ENCODE measurements at regions not wholly inside any gene's neighbourhood (a gene's known extent, or its start where the extent isn't known, plus 50 kb on each side); places are given as distances from the start of the nearest gene placed in this dataset.

DNA sequence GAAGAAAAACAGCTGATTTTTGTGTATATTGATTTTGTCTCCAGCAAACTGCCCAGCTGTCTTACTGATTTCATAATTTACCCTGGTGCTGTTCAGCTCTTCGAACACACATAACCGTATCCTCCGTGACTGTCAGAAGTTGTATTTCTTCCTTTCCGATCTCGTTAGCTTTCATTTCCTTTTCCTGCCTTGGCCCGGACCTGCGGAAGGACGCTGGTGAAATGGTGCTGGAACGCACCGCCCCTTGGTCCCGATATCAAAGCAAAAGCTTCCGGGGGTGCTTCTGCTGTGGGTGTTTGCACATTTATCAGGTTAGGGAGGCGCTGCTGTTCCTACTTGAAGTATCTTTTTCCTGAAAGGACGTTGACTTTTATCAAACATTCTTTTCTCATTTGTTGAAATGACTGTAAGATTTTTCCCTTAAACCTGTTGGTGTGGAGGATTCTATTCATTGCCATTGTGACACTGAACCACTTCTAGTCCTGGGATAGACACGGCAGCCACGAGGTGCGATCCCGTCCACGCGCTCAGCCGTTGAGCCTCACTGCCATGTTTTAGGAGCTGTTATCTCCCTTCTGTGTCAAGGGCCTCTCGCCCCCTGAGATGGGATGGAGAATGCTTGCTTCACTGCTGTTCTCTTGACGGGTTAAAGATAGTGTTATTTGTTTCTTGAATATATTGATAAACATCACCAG lies 72.6 kb downstream of the FOXL3 start:
- peaks cover 12% of the 10 kb centered on the region for H3K27me3 Mint-ChIP-seq
- H3K9me3 Mint-ChIP-seq: no peaks in the 10 kb centered on the region
- H3K27ac Mint-ChIP-seq: peak overlapping the region; percentile 86
- H3K36me3 Mint-ChIP-seq (ENCODE audit: low read depth): no peaks in the 10 kb centered on the region
- peak overlapping the region; percentile 76 for H3K4me3 Mint-ChIP-seq
- H3K4me1 Mint-ChIP-seq (ENCODE audit: low read depth): peaks cover 68% of the 10 kb centered on the region

- Mint-ChIP-seq H3K27ac (no peak overlapping the region), H3K27me3 (peaks cover 12% of the 10 kb centered on the region), H3K9me3 (no peaks in the 10 kb centered on the region), H3K36me3 (ENCODE audit: low read depth) (no peaks in the 10 kb centered on the region), H3K4me3 (no peak overlapping the region), H3K4me1 (ENCODE audit: low read depth) (peaks cover 68% of the 10 kb centered on the region)
Measured at GRCh38 chr7:363626-364025, 73.7 kb downstream of the FOXL3 start.

DNA sequence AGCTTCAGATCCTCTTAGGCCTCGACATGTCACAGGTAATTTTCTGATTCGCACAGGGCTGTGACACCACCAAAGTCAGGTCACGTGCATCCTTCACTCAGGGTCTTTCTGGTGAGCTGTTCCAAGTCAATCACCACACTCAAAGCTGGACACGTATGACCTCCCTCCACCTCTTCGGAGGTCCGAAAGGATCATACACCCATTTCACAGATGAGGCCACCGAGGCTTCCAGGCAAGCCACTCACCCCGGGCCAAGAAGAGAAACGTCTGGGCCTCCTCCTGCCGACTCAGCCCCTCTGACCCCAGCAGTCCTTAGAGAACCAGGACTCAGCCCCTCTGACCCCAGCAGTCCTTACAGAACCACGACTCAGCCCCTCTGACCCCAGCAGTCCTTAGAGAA lies 74.6 kb downstream of the FOXL3 start:
- H3K36me3 Mint-ChIP-seq (ENCODE audit: low read depth): no peaks in the 10 kb centered on the region
- H3K4me3 Mint-ChIP-seq: no peak overlapping the region
- H3K4me1 Mint-ChIP-seq (ENCODE audit: low read depth): peaks cover 68% of the 10 kb centered on the region
- no peak overlapping the region for H3K27ac Mint-ChIP-seq
- H3K9me3 Mint-ChIP-seq: no peaks in the 10 kb centered on the region
- peaks cover 12% of the 10 kb centered on the region for H3K27me3 Mint-ChIP-seq

DNA sequence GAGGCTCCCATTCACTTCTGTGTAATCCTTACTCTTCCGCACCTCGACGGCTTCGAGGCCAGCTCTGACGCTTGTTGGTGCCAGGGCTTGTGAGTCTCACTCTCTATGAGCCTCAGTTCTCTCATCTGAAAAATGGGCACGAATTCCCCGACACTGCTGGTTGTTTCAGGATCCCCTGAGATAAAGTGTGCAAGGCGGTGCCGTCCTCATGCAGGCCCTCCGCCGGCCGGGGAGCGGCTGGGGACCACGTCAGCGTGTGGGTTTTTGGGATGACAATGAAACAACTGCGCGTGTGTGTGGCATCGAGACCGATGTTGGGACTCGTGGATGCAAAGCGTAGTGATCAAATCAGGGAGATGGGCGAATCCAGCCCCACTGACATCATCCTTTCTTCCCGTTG lies 75.6 kb downstream of the FOXL3 start:
- Mint-ChIP-seq H3K9me3 (no peaks in the 10 kb centered on the region), H3K27me3 (peaks cover 12% of the 10 kb centered on the region), H3K36me3 (ENCODE audit: low read depth) (no peaks in the 10 kb centered on the region), H3K4me1 (ENCODE audit: low read depth) (peaks cover 59% of the 10 kb centered on the region), H3K4me3 (peak overlapping the region; percentile 35), H3K27ac (no peak overlapping the region)

- H3K36me3 Mint-ChIP-seq (ENCODE audit: low read depth): no peaks in the 10 kb centered on the region
- peaks cover 53% of the 10 kb centered on the region for H3K4me1 Mint-ChIP-seq (ENCODE audit: low read depth)
- H3K27ac Mint-ChIP-seq: peak overlapping the region; percentile 2
- H3K9me3 Mint-ChIP-seq: no peaks in the 10 kb centered on the region
- peaks cover 12% of the 10 kb centered on the region for H3K27me3 Mint-ChIP-seq
- peak overlapping the region; percentile 35 for H3K4me3 Mint-ChIP-seq
Measured at GRCh38 chr7:366161-366803, 76.3 kb downstream of the FOXL3 start.

DNA sequence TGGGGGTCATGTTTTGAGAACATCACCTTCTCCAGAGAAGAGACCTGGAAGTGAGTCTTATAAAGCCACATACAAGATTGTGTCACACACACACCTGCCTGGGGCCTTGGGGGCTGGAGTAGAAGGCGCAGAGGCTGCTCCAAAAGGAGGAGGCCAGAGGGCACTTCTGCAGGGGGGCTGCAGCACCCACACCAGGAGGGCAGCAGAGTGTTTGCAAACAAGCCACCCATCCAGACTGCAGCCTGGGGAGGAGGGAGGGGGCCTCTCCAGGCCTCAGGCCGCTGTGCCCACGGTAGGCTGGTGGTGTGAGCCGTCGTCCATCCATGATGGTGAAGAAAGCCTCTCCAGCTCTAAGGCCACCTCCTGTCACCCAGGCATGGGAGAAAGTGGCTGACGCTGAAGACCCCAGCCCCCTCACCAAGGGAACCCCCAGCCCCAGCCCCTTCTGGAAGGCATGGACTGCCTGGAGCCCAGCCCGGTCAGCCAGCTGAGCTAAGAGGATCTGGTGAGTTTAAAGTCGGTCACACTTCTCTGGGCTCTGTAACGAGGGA lies 77.5 kb downstream of the FOXL3 start:
- Mint-ChIP-seq H3K27ac (no peak overlapping the region), H3K4me1 (ENCODE audit: low read depth) (peaks cover 45% of the 10 kb centered on the region), H3K4me3 (no peak overlapping the region), H3K9me3 (no peaks in the 10 kb centered on the region), H3K27me3 (peaks cover 12% of the 10 kb centered on the region), H3K36me3 (ENCODE audit: low read depth) (no peaks in the 10 kb centered on the region)

DNA sequence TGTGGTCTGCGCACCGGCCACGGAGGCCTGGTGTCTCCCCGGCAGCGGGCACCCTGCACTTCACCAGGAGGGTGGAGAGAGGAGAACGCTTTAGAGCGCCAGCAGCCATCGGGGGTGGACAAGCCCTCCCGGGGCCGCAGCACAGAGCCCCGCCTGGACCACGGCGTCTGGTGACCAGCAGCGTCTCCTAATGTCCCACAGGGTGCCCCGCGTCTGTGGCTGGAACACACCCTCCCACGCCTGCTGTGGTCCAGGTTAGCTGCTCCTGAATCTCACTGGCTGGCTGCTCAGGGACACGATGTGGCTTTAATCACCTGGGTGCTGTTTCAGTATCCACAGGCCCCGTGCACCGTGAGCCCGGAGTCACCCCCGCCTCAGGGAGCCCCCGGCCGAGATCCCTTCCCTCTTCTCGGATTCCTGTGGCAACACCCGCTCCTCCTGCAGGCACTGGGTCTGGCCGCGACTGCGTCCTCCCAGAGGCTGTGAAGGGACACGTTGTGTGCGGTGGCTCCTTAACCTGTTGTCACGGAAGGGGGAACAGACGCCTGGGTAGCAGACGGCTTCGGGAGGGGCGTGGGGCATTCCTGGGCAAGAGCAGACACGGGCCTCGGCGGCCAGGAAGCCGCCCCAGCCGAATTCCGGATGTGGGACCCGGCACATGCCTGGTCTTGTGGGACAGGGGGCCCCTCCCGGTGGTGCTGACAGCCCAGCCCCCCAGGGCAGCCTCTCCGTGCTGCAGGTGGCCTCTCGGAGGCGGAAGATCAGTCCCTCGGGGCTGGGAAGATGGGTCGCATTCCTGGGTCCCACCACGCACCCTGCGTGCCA lies 78.9 kb downstream of the FOXL3 start:
- Mint-ChIP-seq H3K9me3 (no peaks in the 10 kb centered on the region), H3K4me3 (no peak overlapping the region), H3K27ac (no peak overlapping the region), H3K4me1 (ENCODE audit: low read depth) (peaks cover 30% of the 10 kb centered on the region), H3K36me3 (ENCODE audit: low read depth) (no peaks in the 10 kb centered on the region), H3K27me3 (peaks cover 12% of the 10 kb centered on the region)

DNA sequence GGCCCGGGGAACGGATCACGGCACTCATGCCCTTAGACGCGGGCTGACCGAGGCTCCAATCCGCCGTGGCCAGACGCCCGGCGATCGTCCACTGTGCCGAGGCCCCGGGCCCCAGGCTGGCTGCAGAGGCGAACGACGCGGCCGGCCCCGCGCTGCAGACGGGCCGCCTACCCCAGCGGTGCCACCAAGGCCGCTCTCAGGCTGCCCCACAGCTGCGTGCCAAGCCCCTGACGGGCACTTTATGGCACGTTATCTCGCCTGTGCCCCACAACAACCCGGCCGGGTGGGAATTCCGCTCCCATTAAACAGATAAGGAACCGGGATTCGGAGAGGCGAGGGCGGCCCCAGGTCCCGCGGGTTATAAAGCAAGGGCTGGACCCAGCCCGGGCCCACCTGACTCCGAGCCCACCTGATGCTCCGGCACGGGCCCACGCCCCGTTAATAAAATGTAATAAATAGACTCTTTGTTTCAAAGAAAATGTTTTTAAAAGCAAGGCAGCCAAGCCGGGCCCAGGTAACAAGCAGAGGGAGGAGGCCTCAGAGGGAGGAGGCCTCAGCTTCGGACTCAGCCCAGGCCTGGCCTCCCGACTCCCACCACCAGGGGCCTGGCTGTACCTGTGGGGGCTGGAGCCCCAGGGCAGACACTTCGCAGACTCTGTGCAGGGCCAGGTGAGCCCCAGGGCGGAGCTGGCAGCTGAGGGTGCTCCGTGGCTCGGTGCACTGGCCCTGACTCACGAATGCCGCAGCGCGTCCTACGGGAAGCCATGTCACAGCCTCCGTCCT lies 79.7 kb downstream of the FOXL3 start:
- Mint-ChIP-seq H3K4me3 (no peak overlapping the region), H3K4me1 (ENCODE audit: low read depth) (peaks cover 22% of the 10 kb centered on the region), H3K36me3 (ENCODE audit: low read depth) (no peaks in the 10 kb centered on the region), H3K9me3 (no peaks in the 10 kb centered on the region), H3K27me3 (peaks cover 12% of the 10 kb centered on the region), H3K27ac (no peak overlapping the region)

- Mint-ChIP-seq H3K27me3 (peaks cover 12% of the 10 kb centered on the region), H3K9me3 (no peaks in the 10 kb centered on the region), H3K27ac (no peak overlapping the region), H3K4me1 (ENCODE audit: low read depth) (peaks cover 20% of the 10 kb centered on the region), H3K4me3 (no peak overlapping the region), H3K36me3 (ENCODE audit: low read depth) (no peaks in the 10 kb centered on the region)
Measured at GRCh38 chr7:370259-370625, 80.3 kb downstream of the FOXL3 start.

DNA sequence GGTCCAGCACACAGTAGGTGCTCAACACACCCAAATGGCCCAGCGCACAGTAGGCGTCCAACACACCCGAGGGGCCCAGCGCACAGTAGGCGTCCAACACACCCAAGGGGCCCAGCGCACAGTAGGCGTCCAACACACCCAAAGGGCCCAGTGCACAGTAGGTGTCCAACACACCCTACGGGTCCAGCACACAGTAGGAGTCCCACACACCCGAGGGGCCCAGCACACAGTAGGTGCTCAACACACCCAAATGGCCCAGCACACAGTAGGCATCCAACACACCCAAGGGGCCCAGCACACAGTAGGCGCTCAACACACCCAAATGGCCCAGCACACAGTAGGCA lies 80.8 kb downstream of the FOXL3 start:
- Mint-ChIP-seq H3K4me1 (ENCODE audit: low read depth) (peaks cover 15% of the 10 kb centered on the region), H3K9me3 (no peaks in the 10 kb centered on the region), H3K27me3 (peaks cover 8% of the 10 kb centered on the region), H3K4me3 (no peak overlapping the region), H3K27ac (no peak overlapping the region), H3K36me3 (ENCODE audit: low read depth) (no peaks in the 10 kb centered on the region)

- peaks cover 10% of the 10 kb centered on the region for H3K4me1 Mint-ChIP-seq (ENCODE audit: low read depth)
- H3K36me3 Mint-ChIP-seq (ENCODE audit: low read depth): no peaks in the 10 kb centered on the region
- no peaks in the 10 kb centered on the region for H3K9me3 Mint-ChIP-seq
- no peak overlapping the region for H3K4me3 Mint-ChIP-seq
- H3K27ac Mint-ChIP-seq: no peak overlapping the region
- H3K27me3 Mint-ChIP-seq: peaks cover 3% of the 10 kb centered on the region
Measured at GRCh38 chr7:371119-371778, 81.3 kb downstream of the FOXL3 start.

GRCh38 chr7:371779-372545 lies 82.0 kb downstream of the FOXL3 start:
- no peaks in the 10 kb centered on the region for H3K36me3 Mint-ChIP-seq (ENCODE audit: low read depth)
- H3K4me3 Mint-ChIP-seq: no peak overlapping the region
- H3K9me3 Mint-ChIP-seq: no peaks in the 10 kb centered on the region
- H3K27ac Mint-ChIP-seq: no peak overlapping the region
- no peaks in the 10 kb centered on the region for H3K27me3 Mint-ChIP-seq
- H3K4me1 Mint-ChIP-seq (ENCODE audit: low read depth): peaks cover 3% of the 10 kb centered on the region

GRCh38 chr7:372546-372931 lies 82.6 kb downstream of the FOXL3 start:
- Mint-ChIP-seq H3K4me3 (no peak overlapping the region), H3K9me3 (no peaks in the 10 kb centered on the region), H3K4me1 (ENCODE audit: low read depth) (no peaks in the 10 kb centered on the region), H3K27me3 (no peaks in the 10 kb centered on the region), H3K27ac (no peak overlapping the region), H3K36me3 (ENCODE audit: low read depth) (no peaks in the 10 kb centered on the region)

Measured in stimulated activated naive CD8-positive, alpha-beta T cell treated with anti-CD3 and anti-CD28 coated beads, Interleukin-15, Interleukin-2, amounts not matched to agents 100 ng/mL and 50 ng/mL, for 24 hours (primary cell).